ENCODE measurements at regions not wholly inside any gene's neighbourhood (a gene's known extent, or its start where the extent isn't known, plus 50 kb on each side); places are given as distances from the start of the nearest gene placed in this dataset.
A peak's percentile ranks its signal among the peaks of the same experiment; 100 is the strongest.

GRCh38 chr12:86796550-86796949, 540.4 kb upstream of the MGAT4C start:
- no peak for DNase-seq (ENCODE audit: low spot score)

- DNase-seq (ENCODE audit: low spot score), result no peak
Measured at GRCh38 chr12:86788661-86789060, 532.5 kb upstream of the MGAT4C start.

- no peak for DNase-seq (ENCODE audit: low spot score)
Measured at GRCh38 chr12:86787419-86787818, 531.2 kb upstream of the MGAT4C start.

- DNase-seq (ENCODE audit: low spot score), result no peak
Measured at GRCh38 chr12:86777325-86777724, 521.1 kb upstream of the MGAT4C start.

GRCh38 chr12:86774841-86775388, 518.7 kb upstream of the MGAT4C start:
- no peak for DNase-seq (ENCODE audit: low spot score)

- no peak for DNase-seq (ENCODE audit: low spot score)
Measured at GRCh38 chr12:86772696-86773095, 516.5 kb upstream of the MGAT4C start.

- peak; percentile 93 for DNase-seq (ENCODE audit: low spot score)
Measured at GRCh38 chr12:86770871-86771270, 514.7 kb upstream of the MGAT4C start.

GRCh38 chr12:86748894-86749293, 492.7 kb upstream of the MGAT4C start:
- no peak for DNase-seq (ENCODE audit: low spot score)

- DNase-seq (ENCODE audit: low spot score), result no peak
Measured at GRCh38 chr12:86744547-86745212, 488.5 kb upstream of the MGAT4C start.

- DNase-seq (ENCODE audit: low spot score), result no peak
Measured at GRCh38 chr12:86743875-86744536, 487.8 kb upstream of the MGAT4C start.

GRCh38 chr12:86741531-86741930, 485.3 kb upstream of the MGAT4C start:
- no peak for DNase-seq (ENCODE audit: low spot score)

- DNase-seq (ENCODE audit: low spot score), result no peak
Measured at GRCh38 chr12:86735851-86736250, 479.7 kb upstream of the MGAT4C start.

- DNase-seq (ENCODE audit: low spot score), result no peak
Measured at GRCh38 chr12:86735072-86735471, 478.9 kb upstream of the MGAT4C start.

GRCh38 chr12:86730233-86730632, 474.0 kb upstream of the MGAT4C start:
- DNase-seq (ENCODE audit: low spot score), result no peak

- DNase-seq (ENCODE audit: low spot score), result no peak
Measured at GRCh38 chr12:86729739-86730138, 473.5 kb upstream of the MGAT4C start.

GRCh38 chr12:86727160-86727559, 471.0 kb upstream of the MGAT4C start:
- DNase-seq (ENCODE audit: low spot score), result no peak

- DNase-seq (ENCODE audit: low spot score), result no peak
Measured at GRCh38 chr12:86724716-86725115, 468.5 kb upstream of the MGAT4C start.

GRCh38 chr12:86723326-86723725, 467.1 kb upstream of the MGAT4C start:
- no peak for DNase-seq (ENCODE audit: low spot score)

GRCh38 chr12:86721713-86722397, 465.7 kb upstream of the MGAT4C start:
- DNase-seq (ENCODE audit: low spot score), result no peak

- DNase-seq (ENCODE audit: low spot score), result no peak
Measured at GRCh38 chr12:86719381-86719780, 463.2 kb upstream of the MGAT4C start.

- DNase-seq (ENCODE audit: low spot score), result no peak
Measured at GRCh38 chr12:86713121-86713520, 456.9 kb upstream of the MGAT4C start.

- no peak for DNase-seq (ENCODE audit: low spot score)
Measured at GRCh38 chr12:86712425-86712843, 456.2 kb upstream of the MGAT4C start.

- DNase-seq (ENCODE audit: low spot score), result no peak
Measured at GRCh38 chr12:86711731-86712130, 455.5 kb upstream of the MGAT4C start.
